ENCODE measurements at regions not wholly inside any gene's neighbourhood (a gene's known extent, or its start where the extent isn't known, plus 50 kb on each side); places are given as distances from the start of the nearest gene placed in this dataset.

DNA sequence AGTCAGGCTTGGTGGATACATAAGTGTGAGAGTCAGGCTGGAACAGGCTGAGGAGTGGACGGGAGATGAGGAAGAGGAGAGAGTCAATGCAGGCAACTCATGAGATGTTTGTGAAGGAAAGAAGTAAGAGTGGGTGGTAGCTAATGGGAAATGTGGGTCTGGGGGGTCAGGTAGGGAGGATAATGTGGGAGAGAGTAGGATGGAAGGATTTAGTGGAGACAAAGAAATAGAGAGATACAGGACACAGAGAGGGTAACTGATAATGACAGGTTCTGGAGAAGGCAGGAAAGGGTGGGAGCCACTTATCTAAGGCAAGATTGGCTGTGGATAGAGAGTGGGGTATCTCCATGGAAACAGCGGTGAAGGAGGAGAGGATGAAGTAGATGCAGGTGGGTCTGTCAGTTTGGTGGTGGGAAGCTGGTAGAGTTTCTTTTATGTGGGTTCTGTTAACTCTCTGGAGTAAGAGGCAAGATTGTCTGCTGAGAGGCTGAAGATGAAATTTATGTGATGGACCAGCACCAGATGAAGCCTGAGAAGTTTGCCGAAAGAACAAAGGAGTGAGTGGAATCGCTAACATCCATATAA lies 190.6 kb upstream of the SPRED2 start:
- no peaks in the 10 kb centered on the region for H3F3A ChIP-seq (ENCODE audit: low read depth)
- no peaks in the 10 kb centered on the region for H3K79me2 ChIP-seq (ENCODE audit: insufficient read depth, low read length)
- H3K9me3 ChIP-seq (ENCODE audit: insufficient read depth, low read depth, low read length): no peaks in the 10 kb centered on the region
- no peaks in the 10 kb centered on the region for H4K20me1 ChIP-seq (ENCODE audit: insufficient read depth, low read length, poor library complexity, severe bottlenecking)
- TF ChIP-seq CTCF (conservative IDR thresholded peaks at IDR 0.05; ENCODE audit: low read length): no peak
- TF ChIP-seq EZH2phosphoT487 (IDR thresholded peaks at IDR 0.05; ENCODE audit: borderline replicate concordance): no peak
- H3K4me2 ChIP-seq (ENCODE audit: low read depth, low read length, poor library complexity, severe bottlenecking): no peak overlapping the region
- no peaks in the 10 kb centered on the region for H3K36me3 ChIP-seq (ENCODE audit: insufficient read depth, low read length)
- H2AFZ ChIP-seq (ENCODE audit: low read length): no peak overlapping the region
- no peaks in the 10 kb centered on the region for H3K27me3 ChIP-seq (ENCODE audit: insufficient read depth, low read length, poor library complexity, severe bottlenecking)
- H3K9ac ChIP-seq (ENCODE audit: low read depth, low read length, poor library complexity, severe bottlenecking): no peak overlapping the region
- no peak overlapping the region for H3K4me3 ChIP-seq (ENCODE audit: low read length, poor library complexity, severe bottlenecking)
- no peaks in the 10 kb centered on the region for H3K4me1 ChIP-seq (ENCODE audit: insufficient read depth, low read length, poor library complexity, severe bottlenecking)
- no peaks in the 10 kb centered on the region for H3K9me2 ChIP-seq (replicated peaks; ENCODE audit: low read depth, low read length)

DNA sequence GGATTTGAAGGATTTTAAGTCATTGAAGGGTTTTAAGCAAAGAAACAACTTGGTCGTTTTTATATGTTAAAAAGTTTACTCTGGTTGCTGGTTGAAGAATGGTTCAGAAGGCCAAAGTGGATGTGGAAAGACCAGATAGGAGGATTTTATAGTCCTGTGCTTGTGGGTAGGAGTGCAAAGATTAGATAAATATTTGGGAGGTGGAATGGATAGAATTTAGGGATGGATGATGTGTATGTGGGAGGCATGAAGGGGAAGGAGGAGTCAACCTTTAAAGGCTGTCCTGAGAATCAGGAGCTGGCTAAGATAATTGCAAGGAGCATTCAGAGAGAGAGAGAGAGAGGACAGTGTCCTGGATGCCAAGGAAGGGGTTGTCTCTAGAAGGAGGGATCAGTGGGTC lies 190.1 kb upstream of the SPRED2 start:
- no peaks in the 10 kb centered on the region for H3K4me1 ChIP-seq (ENCODE audit: insufficient read depth, low read length, poor library complexity, severe bottlenecking)
- H3K36me3 ChIP-seq (ENCODE audit: insufficient read depth, low read length): no peaks in the 10 kb centered on the region
- no peaks in the 10 kb centered on the region for H3K9me2 ChIP-seq (replicated peaks; ENCODE audit: low read depth, low read length)
- H3K27me3 ChIP-seq (ENCODE audit: insufficient read depth, low read length, poor library complexity, severe bottlenecking): no peaks in the 10 kb centered on the region
- H2AFZ ChIP-seq (ENCODE audit: low read length): no peak overlapping the region
- no peak overlapping the region for H3K4me3 ChIP-seq (ENCODE audit: low read length, poor library complexity, severe bottlenecking)
- H3K9ac ChIP-seq (ENCODE audit: low read depth, low read length, poor library complexity, severe bottlenecking): no peak overlapping the region
- no peak overlapping the region for H3K4me2 ChIP-seq (ENCODE audit: low read depth, low read length, poor library complexity, severe bottlenecking)
- no peaks in the 10 kb centered on the region for H3K79me2 ChIP-seq (ENCODE audit: insufficient read depth, low read length)
- TF ChIP-seq EZH2phosphoT487 (IDR thresholded peaks at IDR 0.05; ENCODE audit: borderline replicate concordance) (no peak), CTCF (conservative IDR thresholded peaks at IDR 0.05; ENCODE audit: low read length) (no peak)
- H3F3A ChIP-seq (ENCODE audit: low read depth): no peaks in the 10 kb centered on the region
- no peaks in the 10 kb centered on the region for H4K20me1 ChIP-seq (ENCODE audit: insufficient read depth, low read length, poor library complexity, severe bottlenecking)
- H3K9me3 ChIP-seq (ENCODE audit: insufficient read depth, low read depth, low read length): no peaks in the 10 kb centered on the region

- no peak for TF ChIP-seq CTCF (conservative IDR thresholded peaks at IDR 0.05; ENCODE audit: low read length)
- no peak for TF ChIP-seq EZH2phosphoT487 (IDR thresholded peaks at IDR 0.05; ENCODE audit: borderline replicate concordance)
- Histone ChIP-seq H3K4me3 (ENCODE audit: low read length, poor library complexity, severe bottlenecking) (no peak overlapping the region), H3F3A (ENCODE audit: low read depth) (no peaks in the 10 kb centered on the region), H3K9me3 (ENCODE audit: insufficient read depth, low read depth, low read length) (no peaks in the 10 kb centered on the region), H3K79me2 (ENCODE audit: insufficient read depth, low read length) (no peaks in the 10 kb centered on the region), H3K36me3 (ENCODE audit: insufficient read depth, low read length) (no peaks in the 10 kb centered on the region), H3K27me3 (ENCODE audit: insufficient read depth, low read length, poor library complexity, severe bottlenecking) (no peaks in the 10 kb centered on the region), H3K4me2 (ENCODE audit: low read depth, low read length, poor library complexity, severe bottlenecking) (no peak overlapping the region), H2AFZ (ENCODE audit: low read length) (no peak overlapping the region), H4K20me1 (ENCODE audit: insufficient read depth, low read length, poor library complexity, severe bottlenecking) (no peaks in the 10 kb centered on the region), H3K9ac (ENCODE audit: low read depth, low read length, poor library complexity, severe bottlenecking) (no peak overlapping the region), H3K4me1 (ENCODE audit: insufficient read depth, low read length, poor library complexity, severe bottlenecking) (no peaks in the 10 kb centered on the region), H3K9me2 (replicated peaks; ENCODE audit: low read depth, low read length) (no peaks in the 10 kb centered on the region)
Measured at GRCh38 chr2:65620524-65620923, 188.1 kb upstream of the SPRED2 start.

All from Loucy (cell line).